GM18867 (cell line): ENCODE measurements at regions not wholly inside any gene's neighbourhood (a gene's known extent, or its start where the extent isn't known, plus 50 kb on each side); places are given as distances from the start of the nearest gene placed in this dataset.
"Not testable (repeated sequence)": the region's sequence is repeated elsewhere in the genome, so short reads cannot be mapped to it uniquely, and the experiment has no call there.

Experiments used
- ATAC-seq: cut with Tn5 transposase; IDR thresholded peaks from one replicate; pipeline ENCODE4 v1.9.1; 2021; ENCODE audit warnings: mild to moderate bottlenecking, moderate library complexity; ENCODE audit not compliant: unreplicated experiment

DNA sequence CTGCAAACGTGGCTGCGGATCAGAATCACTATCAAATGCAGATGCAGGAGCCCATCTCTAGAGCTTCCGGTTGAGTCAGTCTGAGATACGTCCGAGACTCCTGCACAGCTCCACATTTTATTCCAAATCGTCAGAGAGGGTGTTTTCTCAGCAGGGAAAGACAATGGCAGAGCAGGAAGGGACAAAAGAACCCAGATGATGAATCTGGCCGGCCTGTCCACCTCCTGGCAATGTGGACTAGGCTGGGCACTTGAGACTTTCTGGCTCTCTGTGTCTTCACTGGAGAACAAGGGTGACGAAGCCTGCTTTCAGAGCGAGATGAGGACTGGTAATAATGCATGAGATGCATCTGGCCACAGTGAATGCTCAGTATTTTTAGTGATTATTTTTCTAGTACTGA, 255.9 kb upstream of the MYT1L start:
- ATAC-seq, result no peak

DNA sequence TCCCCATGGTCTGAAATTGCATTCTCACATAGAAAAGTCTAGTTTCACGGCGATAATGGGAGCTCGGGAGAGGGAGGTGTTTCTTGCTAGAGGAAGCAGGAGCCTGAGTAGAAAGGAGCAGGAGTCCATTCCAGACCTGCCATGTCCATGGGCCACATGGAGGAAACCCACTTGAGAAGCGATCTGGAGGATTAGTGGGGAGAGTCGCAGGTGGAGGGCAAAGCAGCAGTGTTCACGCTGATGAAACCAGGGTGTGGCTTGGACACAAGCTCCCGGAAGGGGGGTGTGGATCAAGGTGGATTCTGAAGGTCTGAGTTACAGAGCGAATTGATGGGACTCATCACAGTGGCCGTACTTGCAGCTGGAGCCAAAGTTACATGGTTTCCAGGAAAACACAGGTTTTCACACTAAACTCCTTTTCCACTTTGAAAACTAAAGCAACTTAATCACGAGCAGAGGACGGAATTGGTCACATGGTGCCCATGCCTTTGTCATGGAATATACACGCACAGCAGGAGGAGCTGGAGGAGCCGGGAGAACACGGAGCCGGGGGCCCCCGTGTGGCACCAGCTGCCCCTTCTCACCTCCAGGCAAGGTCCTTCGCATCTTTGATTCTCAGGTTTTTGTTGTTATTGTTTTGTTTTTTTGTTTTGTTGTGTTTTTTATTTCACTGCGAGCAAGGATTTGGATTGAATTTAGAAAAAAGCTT, 255.1 kb upstream of the MYT1L start:
- no peak for ATAC-seq

DNA sequence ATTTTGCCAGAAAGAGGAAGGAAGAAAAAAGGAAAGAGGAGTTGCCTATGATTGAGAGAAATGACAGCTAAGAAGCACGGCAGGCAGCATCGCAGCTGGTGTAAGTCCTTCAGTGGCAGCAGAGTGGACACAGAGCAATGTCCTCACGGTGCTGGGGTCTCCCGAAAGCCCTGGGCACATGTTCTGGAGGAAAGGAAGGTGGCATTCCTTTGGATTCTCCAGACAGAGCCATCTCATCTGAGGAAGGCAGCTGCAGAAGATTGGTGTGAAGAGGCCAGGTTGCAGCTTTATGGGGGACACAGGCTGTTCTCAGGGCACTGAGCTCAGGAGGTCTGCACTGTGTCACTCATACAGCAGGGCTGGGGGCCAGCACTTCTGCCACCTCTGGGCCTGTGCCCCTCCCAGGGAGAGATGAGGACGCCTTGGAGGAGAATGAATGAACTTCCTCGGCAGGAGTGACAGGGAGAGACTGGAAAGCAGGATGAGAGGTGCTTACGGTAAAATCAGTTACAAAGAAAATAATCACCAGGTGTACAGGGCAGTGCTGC, 252.0 kb upstream of the MYT1L start:
- no peak for ATAC-seq

DNA sequence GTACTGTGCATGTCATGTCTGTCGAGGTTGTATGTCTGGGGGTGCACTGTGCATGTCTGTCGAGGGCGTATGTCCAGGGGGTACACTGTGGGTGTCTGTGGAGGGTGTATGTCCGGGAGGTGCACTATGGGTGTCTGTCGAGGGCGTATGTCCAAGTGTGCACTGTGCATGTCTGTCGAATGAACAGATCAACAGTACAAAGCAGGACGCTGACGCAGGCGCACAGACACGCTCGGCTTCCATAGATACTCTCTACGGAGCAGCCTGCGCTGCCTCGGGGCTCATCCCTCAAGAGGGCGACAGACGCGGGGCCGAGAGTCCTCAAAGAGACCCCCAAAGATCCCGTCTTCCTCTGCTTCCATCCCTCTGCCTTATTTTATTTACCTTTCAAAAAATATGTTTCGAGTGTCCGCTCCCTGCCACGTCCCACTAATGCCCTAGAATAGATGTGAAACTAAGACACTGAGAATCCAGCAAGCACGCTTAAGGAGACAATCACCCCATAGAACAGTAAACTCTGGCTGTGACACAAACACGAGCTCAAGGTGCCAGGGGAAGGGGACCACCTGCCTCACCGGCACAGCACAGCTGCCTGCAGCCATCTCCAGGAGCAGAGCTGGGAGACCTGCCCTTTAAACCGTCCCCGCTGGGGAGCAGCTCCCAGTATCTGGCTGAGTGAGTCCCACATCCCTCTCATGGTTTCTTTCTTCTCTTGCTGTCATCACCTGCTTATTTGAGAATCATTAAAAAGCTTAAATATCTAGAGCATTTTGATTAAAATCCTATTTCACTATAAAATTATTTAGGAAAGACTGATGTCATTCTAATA, 250.5 kb upstream of the MYT1L start:
- ATAC-seq, result no peak

DNA sequence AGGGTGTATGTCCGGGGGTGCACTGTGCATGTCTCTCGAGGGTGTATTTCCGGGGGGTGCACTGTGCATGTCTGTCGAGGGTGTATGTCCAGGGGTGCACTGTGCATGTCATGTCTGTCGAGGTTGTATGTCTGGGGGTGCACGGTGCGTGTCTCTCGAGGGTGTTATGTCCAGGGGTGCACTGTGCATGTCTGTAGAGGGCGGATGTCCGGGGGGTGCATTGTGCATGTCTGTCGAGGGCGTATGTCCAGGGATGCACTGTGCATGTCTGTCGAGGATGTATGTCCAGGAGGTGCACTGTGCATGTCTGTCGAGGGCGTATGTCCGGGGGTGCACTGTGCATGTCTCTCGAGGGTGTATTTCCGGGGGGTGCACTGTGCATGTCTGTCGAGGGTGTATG, 249.8 kb upstream of the MYT1L start:
- not testable (repeated sequence) for ATAC-seq

DNA sequence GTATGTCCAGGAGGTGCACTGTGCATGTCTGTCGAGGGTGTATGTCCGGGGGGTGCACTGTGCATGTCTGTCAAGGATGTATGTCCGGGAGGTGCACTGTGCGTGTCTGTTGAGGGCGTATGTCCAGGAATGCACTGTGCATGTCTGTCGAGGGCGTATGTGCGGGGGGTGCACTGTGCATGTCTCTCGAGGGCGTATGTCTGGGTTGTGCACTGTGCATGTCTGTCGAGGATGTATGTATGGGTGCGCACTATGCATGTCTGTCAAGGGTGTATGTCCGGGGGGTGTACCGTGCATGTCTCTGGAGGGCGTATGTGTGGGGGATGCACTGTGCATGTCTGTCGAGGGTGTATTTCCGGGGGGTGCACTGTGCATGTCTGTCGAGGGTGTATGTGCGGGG, 249.3 kb upstream of the MYT1L start:
- no peak for ATAC-seq

DNA sequence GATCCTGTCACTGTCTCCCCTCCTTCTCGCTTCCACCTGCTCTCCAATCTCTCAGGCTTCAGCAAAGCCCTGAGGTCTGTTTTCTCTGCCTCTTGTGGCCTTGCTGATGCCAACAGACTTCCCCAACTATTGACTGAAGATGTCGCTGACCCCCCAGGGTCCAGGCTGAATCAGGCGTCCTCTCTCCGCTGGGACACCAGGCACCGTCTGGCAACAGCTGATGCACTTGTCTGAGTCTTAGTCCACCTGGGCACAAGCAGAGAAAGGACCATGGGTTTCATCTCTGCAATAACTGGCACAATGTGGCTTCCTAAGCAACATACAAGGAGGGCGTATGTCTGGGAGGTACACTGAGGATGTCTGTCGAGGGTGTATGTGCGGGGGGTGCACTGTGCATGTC, 248.7 kb upstream of the MYT1L start:
- ATAC-seq, result no peak

DNA sequence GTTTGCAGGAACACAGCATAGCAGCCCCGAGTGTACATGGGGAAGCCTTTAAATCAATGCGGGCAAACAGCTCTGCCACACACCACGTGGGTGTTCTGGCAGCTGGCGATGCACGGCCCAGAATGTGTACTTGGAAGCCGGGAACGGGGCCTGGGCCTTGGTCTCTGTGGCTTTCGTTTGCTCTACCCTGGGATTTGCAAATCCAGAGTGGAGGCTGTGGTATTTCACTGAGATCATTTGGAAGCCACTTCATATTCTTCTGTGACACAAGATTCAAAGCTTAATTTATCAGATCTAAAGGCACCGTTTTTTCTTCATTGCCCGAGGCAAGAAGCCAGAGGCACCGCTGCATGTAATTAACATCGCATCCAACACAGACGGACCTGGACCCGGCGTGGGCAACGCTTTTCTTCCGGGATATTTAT, 246.3 kb upstream of the MYT1L start:
- no peak for ATAC-seq

DNA sequence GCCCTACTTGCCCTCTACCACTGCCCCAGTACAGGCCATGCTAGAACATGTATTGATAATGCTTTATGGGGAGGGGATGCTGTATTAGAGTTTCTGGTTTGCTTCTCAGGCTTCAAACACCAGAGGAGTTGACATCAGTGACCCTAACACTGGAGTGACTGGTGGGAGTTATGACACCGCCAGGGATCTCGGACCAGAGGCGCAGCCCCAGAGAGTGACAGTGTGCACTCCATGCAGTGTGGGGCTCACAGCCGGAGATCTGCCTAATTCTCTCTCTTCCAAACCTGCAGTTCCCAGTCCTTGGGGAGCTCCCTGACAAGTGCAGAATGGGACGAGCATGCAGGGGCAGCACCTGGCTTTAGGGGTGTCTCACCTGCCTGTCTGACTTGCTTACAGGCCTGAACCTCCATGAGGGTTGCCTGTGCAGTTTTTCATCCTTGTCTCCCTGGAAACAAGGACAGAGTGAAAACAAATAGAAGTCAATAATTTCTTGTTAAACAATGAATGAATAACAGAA, 244.9 kb upstream of the MYT1L start:
- ATAC-seq, result no peak

DNA sequence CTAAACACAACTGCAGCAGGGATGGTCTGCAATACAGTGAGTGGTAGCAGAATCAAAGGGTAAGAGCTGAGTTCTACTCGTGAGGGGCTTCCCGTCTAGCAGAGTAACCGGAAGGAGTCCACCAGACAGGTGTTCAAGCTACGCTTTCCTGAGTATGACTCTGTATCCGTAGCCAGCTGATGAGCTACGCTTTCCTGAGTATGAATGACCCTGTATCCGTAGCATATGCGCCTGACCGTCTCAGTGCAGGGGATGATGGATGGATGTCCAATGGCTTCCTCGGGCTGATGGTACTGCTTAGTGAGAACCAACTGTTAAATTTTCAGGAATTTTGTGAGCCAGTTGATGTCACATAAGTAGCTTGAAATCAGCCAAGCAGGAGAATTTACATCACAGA, 244.1 kb upstream of the MYT1L start:
- no peak for ATAC-seq

DNA sequence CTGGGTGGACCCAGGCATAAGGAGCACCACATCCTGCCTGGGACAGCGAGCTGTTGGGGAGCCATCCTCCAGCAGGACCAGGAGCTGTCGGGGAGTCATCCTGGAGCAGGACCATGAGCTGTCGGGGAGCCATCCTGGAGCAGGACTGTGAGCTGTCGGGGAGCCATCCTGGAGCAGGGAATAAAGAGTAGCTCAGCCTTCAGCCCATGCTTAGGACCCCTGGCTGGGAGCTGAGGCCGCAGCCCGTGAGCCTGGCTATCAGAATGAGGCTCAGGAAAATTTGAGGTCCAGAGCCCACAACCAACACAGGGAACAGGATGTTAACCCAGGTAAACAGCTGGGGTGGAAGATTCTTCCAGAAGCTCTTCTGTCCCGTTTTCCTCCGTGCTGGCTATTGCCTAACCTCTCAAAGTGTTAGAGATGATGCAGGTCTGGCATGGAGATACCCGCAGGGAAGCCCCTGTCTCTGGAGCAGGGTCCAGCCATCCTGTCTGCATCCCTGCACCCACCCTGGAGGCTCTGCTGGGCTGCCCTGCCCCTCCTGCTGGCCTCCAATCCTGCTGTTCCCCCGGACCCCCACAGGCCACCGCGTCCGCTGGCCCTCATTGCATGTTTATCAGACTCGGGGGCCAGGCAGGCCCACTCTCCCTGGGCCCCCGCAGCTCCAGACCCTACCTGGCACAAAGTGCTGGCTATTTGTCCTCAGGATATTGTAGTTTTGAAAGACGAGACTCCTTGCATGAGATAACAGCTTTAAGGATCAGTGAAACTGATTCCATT, 243.5 kb upstream of the MYT1L start:
- ATAC-seq, result no peak

DNA sequence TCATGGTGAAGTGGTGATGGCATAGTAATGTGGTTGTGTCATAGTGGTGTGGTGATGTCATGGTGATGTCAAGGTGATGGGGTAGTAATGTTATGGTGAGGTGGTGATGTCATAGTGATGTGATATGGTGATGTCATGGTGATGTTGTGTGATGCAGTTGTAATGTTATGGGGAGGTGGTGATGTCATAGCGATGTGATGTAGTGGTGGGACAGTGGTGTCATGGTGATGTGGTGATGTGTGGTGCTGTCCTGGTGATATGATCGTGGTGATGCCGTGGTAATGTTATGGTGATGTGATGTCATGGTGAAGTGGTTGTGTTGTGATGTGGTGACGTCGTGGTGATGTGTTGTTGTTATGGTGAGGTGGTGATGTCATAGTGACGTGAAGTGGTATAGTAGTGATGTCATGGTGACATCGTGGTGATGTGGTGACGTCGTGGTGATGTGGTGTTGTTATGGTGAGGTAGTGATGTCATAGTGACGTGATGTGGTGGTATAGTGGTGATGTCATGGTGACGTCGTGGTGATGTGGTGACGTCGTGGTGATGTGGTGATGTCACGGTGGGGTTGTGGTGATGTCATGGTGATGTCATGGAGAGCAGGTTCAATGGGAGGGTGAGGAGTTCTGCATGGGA, 242.7 kb upstream of the MYT1L start:
- ATAC-seq, result no peak

DNA sequence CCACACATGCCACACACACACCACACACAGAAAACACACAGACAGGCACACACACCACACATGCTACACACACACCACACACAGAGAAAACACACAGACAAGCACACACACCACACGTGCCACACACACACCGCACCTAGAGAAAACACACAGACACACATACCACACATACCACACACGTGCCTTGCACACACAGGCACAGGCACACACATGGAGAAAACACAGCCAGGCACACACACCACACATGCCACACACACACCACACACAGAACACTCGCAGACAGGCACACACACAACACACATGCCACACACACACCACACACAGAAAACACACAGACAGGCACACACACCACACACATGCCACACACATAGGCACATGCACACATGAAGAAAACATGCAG, 242.1 kb upstream of the MYT1L start:
- ATAC-seq, result no peak

DNA sequence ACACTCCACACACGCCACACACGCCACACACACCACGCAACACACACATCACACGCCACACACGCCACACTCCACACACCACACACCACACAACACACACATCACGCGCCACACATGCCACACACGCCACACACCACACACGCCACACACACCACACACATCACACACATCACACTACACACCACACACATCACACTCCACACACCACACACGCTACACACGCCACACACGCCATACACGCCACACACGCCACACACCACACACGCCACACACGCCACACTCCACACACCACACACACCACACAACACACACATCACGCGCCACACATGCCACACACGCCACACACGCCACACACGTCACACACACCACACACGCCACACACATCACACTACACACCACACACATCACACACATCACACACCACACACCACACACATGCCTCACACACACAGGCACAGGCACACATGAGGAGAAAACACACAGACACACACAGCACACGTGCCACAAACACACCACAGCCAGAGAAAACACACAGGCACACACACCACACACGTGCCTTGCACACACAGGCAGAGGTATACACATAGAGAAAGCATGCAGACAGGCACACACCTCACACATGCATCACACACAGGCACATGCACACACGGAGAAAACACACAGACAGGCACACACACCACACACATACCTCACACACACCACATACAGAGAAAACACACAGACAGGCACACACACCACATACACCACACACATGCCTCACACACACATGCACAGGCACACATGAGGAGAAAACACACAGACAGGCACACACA, 241.5 kb upstream of the MYT1L start:
- ATAC-seq, result no peak

DNA sequence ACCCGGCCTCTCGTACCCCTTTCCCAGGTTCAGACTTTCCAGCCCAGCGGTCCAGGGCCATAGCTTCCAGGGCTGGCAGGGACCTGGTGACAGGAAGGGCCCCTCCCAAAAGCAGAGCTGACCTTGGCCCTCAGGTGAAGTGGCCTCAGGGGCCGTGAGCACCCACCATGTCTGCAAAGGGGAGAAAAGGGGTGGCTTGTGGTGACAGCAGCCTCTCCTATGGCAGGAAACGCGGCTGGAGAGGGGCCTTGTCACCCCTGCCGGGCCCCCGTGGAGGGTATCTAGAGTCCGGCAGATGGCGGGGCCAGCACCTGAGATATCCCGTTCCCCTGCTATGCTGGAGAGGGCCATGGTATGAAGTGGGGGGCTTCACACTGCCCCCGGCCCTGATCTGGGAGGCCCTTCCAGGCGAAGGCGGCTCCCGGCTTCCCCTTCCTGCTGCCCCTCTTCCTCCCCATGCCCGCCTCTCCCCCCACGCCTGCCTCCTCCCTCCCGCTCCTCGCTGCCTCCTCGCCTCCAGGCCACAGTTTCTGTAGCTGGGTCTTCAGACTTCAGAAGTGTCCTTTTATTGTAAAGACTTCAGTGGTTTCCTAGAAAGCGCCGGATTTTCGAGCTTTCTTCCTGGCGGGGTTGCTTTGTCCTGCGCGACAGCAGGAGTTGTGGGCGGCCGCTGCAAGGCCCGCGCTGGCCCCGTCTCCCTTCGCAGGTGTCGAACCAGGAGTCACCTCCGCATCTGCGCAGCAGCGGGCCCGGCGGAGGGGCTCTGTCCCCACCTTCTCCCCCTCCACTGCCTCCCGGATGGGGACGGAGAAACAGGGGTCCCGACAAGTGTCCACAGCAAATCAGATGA, 240.5 kb upstream of the MYT1L start:
- ATAC-seq, result no peak

DNA sequence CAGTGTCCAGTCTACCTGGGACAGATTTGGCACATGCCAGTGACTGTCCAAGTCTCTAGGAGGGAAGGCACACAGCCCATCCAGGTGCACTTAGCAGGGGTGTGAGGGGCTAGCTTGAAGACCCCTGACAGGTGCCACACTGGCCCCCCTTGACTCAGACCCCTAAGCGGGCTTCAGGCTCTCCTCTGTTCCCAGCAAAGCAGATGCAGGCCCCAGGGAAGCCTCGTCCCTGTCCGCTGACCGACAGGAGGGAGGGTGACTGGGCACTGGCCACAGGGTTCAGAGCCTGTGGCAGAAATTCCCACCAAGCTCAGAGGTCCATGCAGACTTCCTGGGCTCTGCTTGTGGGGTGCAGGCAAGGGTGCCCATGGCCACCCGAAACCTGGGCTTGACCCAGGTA, 239.8 kb upstream of the MYT1L start:
- ATAC-seq, result no peak

DNA sequence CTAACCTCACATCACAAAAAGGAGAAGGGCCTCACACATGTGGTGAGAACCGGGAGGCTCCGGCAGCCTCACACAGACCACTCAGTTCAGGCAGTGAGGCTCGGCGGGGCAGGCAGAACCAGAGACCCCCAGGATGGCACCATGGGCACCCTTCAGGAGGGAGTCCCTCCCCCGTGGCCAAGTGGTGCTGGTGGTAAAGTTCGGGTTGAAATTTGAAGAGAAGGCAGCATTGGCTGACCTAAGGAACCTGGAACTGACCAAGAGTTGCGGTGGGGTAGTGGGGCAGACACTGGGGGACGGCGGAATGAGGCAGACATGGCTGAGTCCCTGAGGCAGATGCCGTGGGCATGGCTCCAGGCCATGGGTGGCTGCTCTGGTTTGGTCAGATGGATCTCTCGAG, 239.3 kb upstream of the MYT1L start:
- ATAC-seq, result no peak

DNA sequence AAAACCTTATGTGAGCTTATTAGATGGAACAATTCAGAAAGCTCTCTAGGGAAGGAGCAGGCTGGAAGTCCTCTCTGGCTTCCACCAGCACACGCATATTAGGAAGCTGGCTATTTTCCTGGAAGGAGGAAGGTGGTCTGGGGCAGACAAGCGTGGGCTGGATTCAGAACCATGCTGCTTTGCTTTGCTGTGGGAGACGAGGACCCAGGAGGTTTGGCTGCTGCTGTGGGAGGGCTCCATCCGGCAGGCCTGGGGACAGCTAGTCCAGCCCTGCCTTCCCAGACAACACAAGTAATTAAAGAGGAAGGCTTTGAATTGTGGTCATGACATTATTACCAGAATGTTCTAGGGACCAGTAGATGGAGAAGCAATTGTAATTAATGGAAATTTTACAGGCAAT, 238.8 kb upstream of the MYT1L start:
- ATAC-seq, result no peak

DNA sequence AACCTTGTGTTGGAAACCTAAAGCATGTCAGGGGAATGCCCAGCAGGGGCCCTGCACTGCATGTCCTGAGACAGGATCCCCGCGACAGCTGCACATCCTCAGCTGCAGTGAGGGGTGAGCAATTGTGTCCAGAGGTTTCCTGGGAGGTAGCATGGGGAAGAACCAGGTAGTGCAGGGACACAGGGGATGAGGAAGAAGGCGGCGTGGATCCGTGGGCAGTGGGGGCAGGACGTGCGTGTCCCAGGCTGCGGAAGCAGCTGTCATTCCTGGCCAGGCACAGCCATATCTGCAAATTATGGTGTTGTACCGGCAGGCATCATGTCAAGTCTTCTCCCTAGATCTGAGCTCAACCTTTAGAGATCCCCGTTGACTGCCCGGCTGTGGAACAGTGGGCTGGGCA, 238.2 kb upstream of the MYT1L start:
- no peak for ATAC-seq
